RWPE1 (cell line): ENCODE measurements at regions not wholly inside any gene's neighbourhood (a gene's known extent, or its start where the extent isn't known, plus 50 kb on each side); places are given as distances from the start of the nearest gene placed in this dataset.
A peak's percentile ranks its signal among the peaks of the same experiment; 100 is the strongest.

Experiments
- CTCF ChIA-PET: fragments of 350-600 bp; sonication (Branson Sonifier 250); formaldehyde crosslinking; extraction: SDS; loops from one replicate; lab custom pipeline; 2021; lab: Yijun Ruan, JAX
- POLR2A ChIA-PET: fragments of 400-600 bp; formaldehyde crosslinking; extraction: SDS; loops from one replicate; lab custom pipeline; 2020; ENCODE audit warnings: antibody characterized with exemption; ENCODE audit not compliant: low non-redundant PET; lab: Yijun Ruan, JAX
- DNase-seq: peaks from one replicate; pipeline ENCODE4 v3.0.0; 2012; ENCODE audit warnings: low spot score
- H3K27ac ChIP-seq: fragments of 450-650 bp; 2 replicates; pipeline ENCODE4 v1.5.1; 2017
- CTCF ChIP-seq: fragments of 450-650 bp; conservative IDR thresholded peaks from 2 replicates; pipeline ENCODE4 v1.5.1; 2017; ENCODE audit warnings: low read depth, mild to moderate bottlenecking

DNA sequence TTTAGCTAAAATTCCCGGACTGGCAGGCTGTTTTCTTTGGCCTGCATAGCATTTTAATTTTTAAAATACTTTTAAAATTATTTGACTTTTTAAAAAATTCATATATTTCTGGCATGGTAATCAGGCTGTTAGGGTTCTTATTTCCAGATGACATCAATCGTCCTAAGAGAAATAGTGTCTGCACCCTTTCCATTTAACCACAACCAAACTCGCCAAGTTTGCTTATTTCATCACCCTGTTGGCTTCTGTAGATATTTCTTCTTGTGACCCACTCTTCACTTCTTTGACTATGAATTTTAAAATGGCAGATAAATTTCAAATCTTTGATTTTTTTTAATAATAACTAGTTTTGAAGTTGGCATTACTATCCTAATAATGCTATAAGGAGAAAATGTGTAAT lies 675.7 kb upstream of the FTMT start:
- no peak for TF ChIP-seq CTCF
- CTCF ChIA-PET, result no interaction called here
- H3K27ac ChIP-seq, result no peak overlapping the region
- POLR2A ChIA-PET, result no interaction called here
- DNase-seq, result no peak

GRCh38 chr5:121182788-121183490 lies 668.7 kb upstream of the FTMT start:
- H3K27ac ChIP-seq, result no peak overlapping the region
- POLR2A ChIA-PET, result no interaction called here
- no peak for TF ChIP-seq CTCF
- CTCF ChIA-PET, result interaction anchor here (0.6 kb wide), 1 partner anchor 765 kb away, joined by 4 read pairs; no protein-coding TSS in a partner anchor
- DNase-seq, result peak; percentile 12

- no peak overlapping the region for H3K27ac ChIP-seq
- ChIA-PET POLR2A (no interaction called here), CTCF (interaction anchor here (0.6 kb wide), 1 partner anchor 18 kb away, joined by 3 read pairs; no protein-coding TSS in a partner anchor)
- DNase-seq, result no peak
- no peak for TF ChIP-seq CTCF
Measured at GRCh38 chr5:121188849-121189248, 662.8 kb upstream of the FTMT start.

GRCh38 chr5:121189342-121190305 lies 662.1 kb upstream of the FTMT start:
- no peak for DNase-seq
- H3K27ac ChIP-seq, result no peak overlapping the region
- POLR2A ChIA-PET, result no interaction called here
- CTCF ChIA-PET, result interaction anchor here (0.7 kb wide), 1 partner anchor 9 kb away, joined by 4 read pairs; no protein-coding TSS in a partner anchor
- no peak for TF ChIP-seq CTCF

DNA sequence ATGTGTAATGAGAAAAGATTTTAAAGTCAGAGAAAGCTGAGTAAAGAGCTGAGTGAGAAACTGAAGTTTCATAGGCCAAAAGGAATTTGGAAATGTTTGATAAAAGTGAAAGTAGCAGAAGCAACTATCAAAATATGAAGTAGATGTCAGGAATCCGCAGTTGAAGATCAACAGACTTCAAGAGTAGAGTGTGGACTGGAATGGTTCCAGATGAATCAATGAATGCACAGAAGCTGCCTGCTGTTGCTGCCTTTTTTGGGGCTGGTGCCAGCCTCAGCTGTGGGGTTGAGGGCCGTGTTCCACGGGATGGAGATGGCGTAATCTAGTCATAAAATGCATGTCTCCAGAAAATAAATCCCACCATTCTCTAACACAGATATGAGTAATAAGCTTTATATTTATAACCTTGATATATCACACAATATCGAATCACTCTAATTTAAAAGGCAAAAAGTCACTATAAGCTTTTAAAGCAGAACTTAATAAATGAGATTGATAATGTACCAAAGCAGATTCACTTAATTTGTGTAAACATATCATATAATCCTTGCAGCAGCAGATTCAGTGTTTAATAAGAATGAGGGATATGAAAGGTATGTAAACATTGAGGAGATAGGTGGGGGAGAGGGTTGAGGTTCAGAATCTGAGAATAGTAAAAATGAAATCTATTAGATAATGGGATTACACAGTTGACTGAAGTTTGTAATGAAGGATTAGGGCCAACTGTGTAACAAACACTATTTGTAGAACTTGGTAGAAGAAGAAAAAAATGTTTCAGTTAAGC lies 652.3 kb upstream of the FTMT start:
- POLR2A ChIA-PET, result no interaction called here
- peak; percentile 7 for DNase-seq
- TF ChIP-seq CTCF, result no peak
- no peak overlapping the region for H3K27ac ChIP-seq
- CTCF ChIA-PET, result no interaction called here

DNA sequence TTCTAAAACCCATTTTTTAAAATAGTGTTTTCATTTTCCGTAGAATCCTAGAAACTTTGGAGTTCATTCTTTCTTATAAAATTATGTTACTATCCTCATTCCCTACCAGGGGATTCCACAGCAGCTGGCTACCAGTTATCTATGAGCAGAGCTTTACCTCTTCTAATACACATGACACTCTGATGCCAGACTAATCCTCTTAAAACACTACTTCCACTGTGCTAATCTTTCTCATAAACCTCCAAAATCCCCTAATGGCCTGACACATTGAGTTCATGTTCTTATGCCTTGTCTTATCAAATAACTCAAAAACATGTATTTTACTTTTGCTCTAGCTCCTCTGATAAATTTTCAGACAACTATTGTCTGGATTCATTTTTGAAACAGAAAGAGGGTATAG lies 633.6 kb upstream of the FTMT start:
- POLR2A ChIA-PET, result no interaction called here
- no peak overlapping the region for H3K27ac ChIP-seq
- no peak for DNase-seq
- TF ChIP-seq CTCF, result no peak
- CTCF ChIA-PET, result interaction anchor here (0.8 kb wide), 1 partner anchor 215 kb away, joined by 3 read pairs; no protein-coding TSS in a partner anchor
